ENCODE measurements at regions not wholly inside any gene's neighbourhood (a gene's known extent, or its start where the extent isn't known, plus 50 kb on each side); places are given as distances from the start of the nearest gene placed in this dataset.

- H3K27me3 ChIP-seq = no peaks in the 10 kb centered on the region
- no peak for DNase-seq
- H3K27ac ChIP-seq = no peak overlapping the region
- no peaks in the 10 kb centered on the region for H3K36me3 ChIP-seq
- H3K4me3 ChIP-seq = no peak overlapping the region
- intact Hi-C loops (cut with DNase I; ENCODE audit: low total_unique reads) = no loop called here
- H3K9me3 ChIP-seq = no peaks in the 10 kb centered on the region
- H3K4me1 ChIP-seq = no peaks in the 10 kb centered on the region
- no peak for TF ChIP-seq POLR2A (IDR thresholded peaks at IDR 0.05)
- TF ChIP-seq, protein P1, sequence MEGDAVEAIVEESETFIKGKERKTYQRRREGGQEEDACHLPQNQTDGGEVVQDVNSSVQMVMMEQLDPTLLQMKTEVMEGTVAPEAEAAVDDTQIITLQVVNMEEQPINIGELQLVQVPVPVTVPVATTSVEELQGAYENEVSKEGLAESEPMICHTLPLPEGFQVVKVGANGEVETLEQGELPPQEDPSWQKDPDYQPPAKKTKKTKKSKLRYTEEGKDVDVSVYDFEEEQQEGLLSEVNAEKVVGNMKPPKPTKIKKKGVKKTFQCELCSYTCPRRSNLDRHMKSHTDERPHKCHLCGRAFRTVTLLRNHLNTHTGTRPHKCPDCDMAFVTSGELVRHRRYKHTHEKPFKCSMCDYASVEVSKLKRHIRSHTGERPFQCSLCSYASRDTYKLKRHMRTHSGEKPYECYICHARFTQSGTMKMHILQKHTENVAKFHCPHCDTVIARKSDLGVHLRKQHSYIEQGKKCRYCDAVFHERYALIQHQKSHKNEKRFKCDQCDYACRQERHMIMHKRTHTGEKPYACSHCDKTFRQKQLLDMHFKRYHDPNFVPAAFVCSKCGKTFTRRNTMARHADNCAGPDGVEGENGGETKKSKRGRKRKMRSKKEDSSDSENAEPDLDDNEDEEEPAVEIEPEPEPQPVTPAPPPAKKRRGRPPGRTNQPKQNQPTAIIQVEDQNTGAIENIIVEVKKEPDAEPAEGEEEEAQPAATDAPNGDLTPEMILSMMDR (IDR thresholded peaks at IDR 0.05) = no peak
Measured at GRCh38 chr7:113371416-113372043, 253.2 kb upstream of the SMIM30 start.

- Histone ChIP-seq H3K4me1 (no peaks in the 10 kb centered on the region), H3K36me3 (no peaks in the 10 kb centered on the region), H3K9me3 (no peaks in the 10 kb centered on the region), H3K4me3 (no peak overlapping the region), H3K27me3 (no peaks in the 10 kb centered on the region), H3K27ac (no peak overlapping the region)
- TF ChIP-seq, protein P1 (IDR thresholded peaks at IDR 0.05) = no peak
- TF ChIP-seq POLR2A (IDR thresholded peaks at IDR 0.05) = no peak
- no peak for DNase-seq
- intact Hi-C loops (cut with DNase I; ENCODE audit: low total_unique reads) = no loop called here
Measured at GRCh38 chr7:113370910-113371309, 252.6 kb upstream of the SMIM30 start.

- intact Hi-C loops (cut with DNase I; ENCODE audit: low total_unique reads) = no loop called here
- no peaks in the 10 kb centered on the region for H3K9me3 ChIP-seq
- TF ChIP-seq, protein P1 (IDR thresholded peaks at IDR 0.05) = no peak
- no peak for TF ChIP-seq POLR2A (IDR thresholded peaks at IDR 0.05)
Measured at GRCh38 chr7:113368256-113368655, 249.9 kb upstream of the SMIM30 start.

DNA sequence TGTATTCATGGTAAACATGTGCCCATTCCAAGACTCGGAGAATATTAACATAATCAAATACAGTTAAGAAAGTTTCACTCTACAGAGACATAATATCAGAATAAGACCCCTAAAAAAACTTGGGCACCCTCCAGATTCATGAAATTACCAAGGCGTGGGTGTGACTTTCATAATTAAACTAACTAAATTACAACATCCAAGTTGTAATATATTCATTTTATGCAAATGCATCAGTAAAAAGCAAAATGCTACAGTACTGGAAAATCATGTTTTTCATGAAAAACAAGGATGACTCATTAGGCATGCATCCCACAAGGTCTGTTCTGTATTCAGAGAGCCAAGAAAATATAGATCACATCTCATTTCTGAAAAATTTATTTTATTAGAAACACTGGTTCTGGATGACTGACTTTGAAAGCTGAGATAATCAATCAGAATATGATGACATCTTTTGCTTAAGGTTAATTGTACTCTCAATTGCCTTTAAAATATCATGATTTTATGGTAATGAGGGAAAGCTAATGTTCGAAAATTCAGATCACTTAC is 248.8 kb upstream of the SMIM30 start:
- H3K27ac ChIP-seq = no peak overlapping the region
- H3K4me1 ChIP-seq = no peaks in the 10 kb centered on the region
- no peaks in the 10 kb centered on the region for H3K9me3 ChIP-seq
- no peaks in the 10 kb centered on the region for H3K27me3 ChIP-seq
- TF ChIP-seq, protein P1 (IDR thresholded peaks at IDR 0.05) = no peak
- TF ChIP-seq POLR2A (IDR thresholded peaks at IDR 0.05) = no peak
- DNase-seq = no peak
- no peak overlapping the region for H3K4me3 ChIP-seq
- no peaks in the 10 kb centered on the region for H3K36me3 ChIP-seq
- intact Hi-C loops (cut with DNase I; ENCODE audit: low total_unique reads) = no loop called here

More at GRCh38 chr7:113368256-113368655, 249.9 kb upstream of the SMIM30 start:
- no peaks in the 10 kb centered on the region for H3K36me3 ChIP-seq
- H3K27ac ChIP-seq = no peak overlapping the region
- DNase-seq = no peak
- H3K27me3 ChIP-seq = no peaks in the 10 kb centered on the region
- no peak overlapping the region for H3K4me3 ChIP-seq
- no peaks in the 10 kb centered on the region for H3K4me1 ChIP-seq

- intact Hi-C loops (cut with DNase I; ENCODE audit: low total_unique reads) = no loop called here
- Histone ChIP-seq H3K27ac (no peak overlapping the region), H3K36me3 (no peaks in the 10 kb centered on the region), H3K9me3 (no peaks in the 10 kb centered on the region), H3K4me3 (no peak overlapping the region), H3K4me1 (no peaks in the 10 kb centered on the region), H3K27me3 (no peaks in the 10 kb centered on the region)
- TF ChIP-seq, protein P1 (IDR thresholded peaks at IDR 0.05) = no peak
- no peak for TF ChIP-seq POLR2A (IDR thresholded peaks at IDR 0.05)
- no peak for DNase-seq
Measured at GRCh38 chr7:113366122-113366521, 247.8 kb upstream of the SMIM30 start.

Measured in uterus (tissue), 3 donors.